GM21529 (cell line): ENCODE measurements at regions not wholly inside any gene's neighbourhood (a gene's known extent, or its start where the extent isn't known, plus 50 kb on each side); places are given as distances from the start of the nearest gene placed in this dataset.

ENCODE experiments used
- ATAC-seq: cut with Tn5 transposase; IDR thresholded peaks from one replicate; pipeline ENCODE4 v1.9.1; 2021; ENCODE audit not compliant: unreplicated experiment

GRCh38 chr2:82875858-82876257 lies 1583.2 kb downstream of the SUCLG1 start:
- no peak for ATAC-seq

GRCh38 chr2:82857967-82858366 lies 1601.1 kb downstream of the SUCLG1 start:
- ATAC-seq = no peak

- ATAC-seq = no peak
These were observed 1605.8 kb downstream of the SUCLG1 start for GRCh38 chr2:82853299-82853698.

DNA sequence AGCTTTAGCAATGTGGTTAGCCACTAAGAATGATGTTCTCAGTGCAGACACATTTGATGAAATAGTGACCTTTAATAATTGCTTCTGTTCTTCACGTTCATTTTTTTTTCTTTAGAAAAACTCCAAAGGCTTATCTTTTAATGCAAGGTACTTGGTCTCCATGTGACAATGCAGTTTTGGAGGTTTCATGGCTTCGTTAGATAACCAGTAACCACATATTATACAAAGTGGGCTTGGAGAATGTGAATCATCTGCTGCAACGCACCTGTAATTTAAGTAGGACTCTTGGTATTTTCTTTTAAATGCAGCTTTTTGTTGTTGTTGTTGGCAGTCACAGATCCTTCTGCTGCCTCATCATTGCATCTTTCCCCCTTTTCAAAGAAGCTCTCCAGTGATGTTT lies 1606.3 kb downstream of the SUCLG1 start:
- no peak for ATAC-seq

- no peak for ATAC-seq
These were observed 1610.8 kb downstream of the SUCLG1 start for GRCh38 chr2:82848285-82848684.

DNA sequence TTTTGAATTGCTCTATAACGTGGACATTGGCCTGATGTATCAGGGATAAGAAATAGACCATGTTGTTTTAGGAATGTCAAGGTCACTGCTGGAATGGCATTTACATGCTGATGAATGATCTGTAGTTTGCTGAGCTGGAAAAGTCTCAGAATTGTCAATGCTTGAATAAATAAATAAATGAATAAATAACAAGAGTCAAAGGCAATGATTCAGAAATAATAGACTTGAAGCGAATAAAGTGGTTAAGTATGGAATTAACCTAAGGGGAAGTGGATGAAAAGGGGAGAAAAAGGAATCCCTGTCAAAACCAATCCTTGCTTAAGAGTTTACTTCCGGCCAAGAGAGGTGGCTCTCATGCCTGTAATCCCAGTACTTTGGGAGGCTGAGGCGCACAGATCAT lies 1620.0 kb downstream of the SUCLG1 start:
- no peak for ATAC-seq

DNA sequence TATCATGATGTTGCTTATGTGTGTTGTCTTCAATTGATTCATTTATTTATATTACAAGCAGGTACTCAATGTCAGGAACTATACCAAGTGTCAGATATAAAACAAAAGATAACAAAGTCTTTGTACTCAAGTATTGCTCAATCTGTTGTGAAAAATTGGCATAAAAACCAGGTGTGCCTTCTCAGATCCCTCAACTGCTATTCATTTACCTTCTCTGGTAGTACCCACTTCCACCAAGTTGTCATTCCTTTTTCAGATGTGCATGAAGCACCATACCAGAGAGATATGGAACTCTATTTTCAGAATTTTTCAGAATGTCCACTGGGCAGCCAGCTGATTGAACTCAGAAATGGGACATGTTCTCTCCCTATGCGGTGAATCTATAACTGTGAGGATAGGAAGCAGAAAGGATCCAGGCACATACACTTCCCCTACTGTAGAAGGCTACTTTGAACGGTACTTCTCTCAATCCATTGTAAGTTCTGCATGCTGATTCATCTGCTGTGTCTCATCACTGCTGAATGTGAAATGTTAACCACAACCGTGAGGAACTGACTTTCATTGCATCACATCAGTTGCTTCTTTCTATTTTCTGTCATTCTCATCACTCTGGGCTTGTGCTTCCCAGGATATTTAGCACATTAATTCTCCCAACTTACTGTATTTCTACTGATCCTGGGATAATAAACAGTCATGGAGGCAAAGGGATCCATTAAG lies 1621.3 kb downstream of the SUCLG1 start:
- no peak for ATAC-seq

DNA sequence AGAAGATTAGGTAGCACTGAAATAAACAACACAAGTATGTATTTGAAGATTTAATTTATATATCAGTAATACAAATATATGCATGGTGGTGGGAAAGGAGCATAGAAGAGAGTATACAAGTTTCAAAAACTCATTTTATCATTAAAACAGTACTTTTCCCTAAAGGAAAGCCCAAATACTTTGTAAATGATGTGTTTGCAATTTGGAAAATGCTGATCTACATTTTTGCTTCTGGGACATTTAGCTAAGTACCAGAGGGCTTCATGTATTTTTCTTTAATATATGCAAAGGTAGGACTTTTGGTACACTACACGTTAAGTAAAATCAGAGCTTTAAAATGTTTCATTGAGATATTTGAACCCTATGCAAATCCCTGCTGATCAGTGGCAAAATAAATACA lies 1624.2 kb downstream of the SUCLG1 start:
- no peak for ATAC-seq

- ATAC-seq = no peak
These were observed 1631.7 kb downstream of the SUCLG1 start for GRCh38 chr2:82827426-82827825.

GRCh38 chr2:82826437-82826836 lies 1632.6 kb downstream of the SUCLG1 start:
- no peak for ATAC-seq

DNA sequence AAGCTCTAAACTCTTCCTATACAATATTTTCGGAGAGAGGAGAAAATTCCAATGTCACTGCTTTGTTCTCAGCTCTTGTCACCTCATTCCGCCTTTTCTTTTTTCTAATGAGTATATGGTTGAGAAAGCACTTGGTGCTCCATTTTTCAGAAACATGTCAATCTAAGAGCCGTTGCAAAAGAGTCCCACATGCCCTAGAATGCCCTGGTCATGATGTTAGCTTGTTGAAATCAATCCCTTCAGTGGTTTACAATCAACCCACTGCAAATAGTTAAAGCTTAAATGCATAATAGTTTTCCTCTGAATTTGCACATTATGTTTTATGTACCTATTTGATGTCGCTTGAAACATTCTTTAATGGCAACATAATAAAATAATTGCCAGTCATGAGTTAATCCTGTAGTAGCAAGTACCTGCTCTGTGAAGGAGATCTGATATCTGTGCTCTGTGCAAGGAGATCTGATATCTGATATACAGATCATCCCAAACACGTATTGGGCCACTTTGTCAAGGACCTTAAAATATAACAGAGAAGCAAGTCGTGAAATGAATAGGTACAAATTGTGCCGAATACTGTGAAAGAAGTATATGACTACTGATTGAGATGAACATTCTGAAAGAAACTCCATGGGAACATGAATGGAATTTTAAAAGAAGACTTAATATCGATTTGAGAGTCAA lies 1633.5 kb downstream of the SUCLG1 start:
- no peak for ATAC-seq

DNA sequence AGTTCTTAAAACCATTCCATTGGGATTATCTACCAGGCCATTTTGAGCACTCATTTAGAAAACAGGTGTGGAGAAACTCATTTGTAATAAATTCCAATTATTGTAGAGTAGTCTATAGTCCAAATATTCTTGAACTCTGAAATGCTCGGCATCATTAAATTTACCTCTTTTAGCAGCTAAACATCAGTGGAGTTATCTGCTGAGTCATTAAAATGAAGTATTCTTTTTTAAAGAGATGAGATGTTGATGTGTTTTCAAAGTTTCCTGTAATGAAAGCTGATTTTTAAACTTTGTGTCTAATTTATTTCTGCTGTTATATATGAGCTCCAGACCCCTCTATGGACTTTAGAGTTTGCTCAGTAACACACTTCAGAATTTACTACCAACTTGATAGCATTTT lies 1635.2 kb downstream of the SUCLG1 start:
- ATAC-seq = no peak

GRCh38 chr2:82819951-82820350 lies 1639.1 kb downstream of the SUCLG1 start:
- no peak for ATAC-seq

GRCh38 chr2:82814146-82814545 lies 1644.9 kb downstream of the SUCLG1 start:
- ATAC-seq = no peak

DNA sequence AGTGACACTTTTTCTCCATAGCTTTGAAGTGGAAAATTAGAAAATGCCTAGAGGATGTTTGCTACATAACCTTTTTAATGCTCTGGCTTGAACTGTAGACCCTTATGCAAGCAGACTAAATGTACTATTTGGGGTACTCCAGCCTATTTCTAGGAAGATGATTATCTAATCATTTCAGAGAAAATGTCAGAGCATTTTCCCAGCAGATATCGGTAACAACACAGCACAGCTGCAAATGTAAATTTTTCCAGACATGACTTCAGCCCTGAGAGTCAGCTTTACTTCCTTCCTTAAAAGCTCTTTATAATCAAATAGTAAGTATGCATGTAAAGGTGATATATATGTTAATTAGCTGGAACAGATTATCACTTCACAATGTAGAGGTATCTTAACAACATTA lies 1647.1 kb downstream of the SUCLG1 start:
- ATAC-seq = no peak

- no peak for ATAC-seq
These were observed 1655.8 kb downstream of the SUCLG1 start for GRCh38 chr2:82803307-82803706.

- ATAC-seq = no peak
These were observed 1661.6 kb downstream of the SUCLG1 start for GRCh38 chr2:82797469-82797868.

DNA sequence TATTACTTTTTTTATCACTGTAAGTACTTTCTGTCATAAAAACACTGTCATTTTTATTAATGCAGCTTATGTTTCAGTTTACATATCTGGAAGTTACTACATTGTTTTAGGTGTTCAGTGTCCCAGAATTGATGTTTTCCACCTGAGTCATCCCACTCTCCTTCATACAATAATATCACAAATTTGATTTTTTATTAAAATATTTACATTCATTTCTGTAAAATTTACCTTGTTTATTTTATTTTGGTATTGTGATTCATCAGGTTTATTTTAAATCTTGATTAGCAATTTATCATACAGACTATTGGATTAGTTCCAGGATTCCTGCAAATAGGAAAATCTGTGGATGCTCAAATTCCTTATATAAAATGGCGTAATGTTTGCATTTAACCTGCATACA lies 1662.9 kb downstream of the SUCLG1 start:
- ATAC-seq = no peak

- no peak for ATAC-seq
These were observed 1663.6 kb downstream of the SUCLG1 start for GRCh38 chr2:82795446-82795845.

DNA sequence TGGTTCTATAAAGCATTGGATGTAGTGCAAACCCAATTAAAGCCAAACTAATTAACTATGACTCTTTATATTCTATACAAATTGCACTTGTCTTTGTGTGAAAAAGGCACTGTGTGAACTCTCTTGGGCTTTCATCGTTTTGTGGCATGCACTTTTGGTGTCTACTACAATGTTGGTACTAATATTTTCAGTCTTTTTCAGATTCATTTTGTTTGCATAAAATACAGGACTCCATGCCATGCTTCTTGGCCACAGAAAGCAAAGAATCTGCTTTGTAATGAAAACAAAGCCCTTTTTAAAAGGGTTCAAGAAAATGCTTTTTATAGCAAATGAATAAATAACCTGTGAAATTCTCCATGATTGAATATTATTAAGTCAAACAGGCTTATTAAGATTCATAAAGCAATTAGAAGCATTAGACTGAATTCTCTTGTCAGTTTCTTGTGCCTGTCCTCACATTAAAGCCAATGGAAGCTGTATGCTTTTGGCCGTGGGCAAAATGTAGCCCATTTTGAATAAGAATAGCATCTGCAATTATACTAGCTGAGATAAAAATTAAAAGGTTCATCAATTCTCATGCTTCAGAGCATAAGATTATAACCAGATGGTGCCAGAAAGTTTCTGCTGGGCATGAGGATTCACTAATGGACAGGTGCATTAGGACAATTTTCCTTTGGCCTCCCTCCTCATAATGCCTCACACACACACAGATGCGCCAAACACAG lies 1665.2 kb downstream of the SUCLG1 start:
- no peak for ATAC-seq

DNA sequence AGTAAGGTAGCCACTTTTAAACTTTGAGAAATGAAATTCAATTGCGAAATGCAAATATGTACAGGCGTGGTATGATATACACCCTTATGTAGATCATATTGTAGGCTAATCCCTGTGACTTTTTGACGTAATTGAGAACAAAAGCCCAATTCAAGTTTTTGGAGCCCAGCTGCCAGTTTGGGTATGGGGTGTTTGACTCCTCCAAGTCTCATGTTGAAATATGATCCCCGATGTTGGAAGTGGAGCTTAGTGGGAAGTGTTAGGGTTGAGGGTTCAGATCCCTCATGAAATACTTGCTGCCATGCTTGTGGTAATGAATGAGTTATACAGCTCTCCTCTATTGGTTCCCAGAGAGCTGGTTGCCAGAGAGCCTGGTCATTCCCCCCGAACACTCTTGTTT lies 1666.8 kb downstream of the SUCLG1 start:
- no peak for ATAC-seq
